HFFc6 (cell line): ENCODE measurements at regions not wholly inside any gene's neighbourhood (a gene's known extent, or its start where the extent isn't known, plus 50 kb on each side); places are given as distances from the start of the nearest gene placed in this dataset.

Experiments
- DNase-seq: peaks from one replicate; pipeline ENCODE4 v3.0.0-alpha.2; 2018
- H3K27ac Mint-ChIP-seq: 2 replicates; pipeline ENCODE4 v1.8.0; 2020; ENCODE audit warnings: mild to moderate bottlenecking, mixed read lengths
- H3K27me3 Mint-ChIP-seq: 2 replicates; pipeline ENCODE4 v1.8.0; 2021; ENCODE audit warnings: mild to moderate bottlenecking, moderate library complexity, mixed read lengths; ENCODE audit not compliant: insufficient read depth
- H3K36me3 Mint-ChIP-seq: 2 replicates; pipeline ENCODE4 v1.8.0; 2021; ENCODE audit warnings: low read depth, mixed read lengths
- H3K4me1 Mint-ChIP-seq: 2 replicates; pipeline ENCODE4 v1.8.0; 2020; ENCODE audit warnings: low read depth, mixed read lengths
- H3K4me3 Mint-ChIP-seq: 2 replicates; pipeline ENCODE4 v1.8.0; 2020; ENCODE audit warnings: mild to moderate bottlenecking, moderate library complexity, mixed read lengths
- H3K9me3 Mint-ChIP-seq: 2 replicates; pipeline ENCODE4 v1.8.0; 2020; ENCODE audit warnings: mild to moderate bottlenecking, mixed read lengths
- CTCF ChIP-seq: fragments of 200-600 bp; sonication (generic); IDR thresholded peaks from 2 replicates; pipeline ENCODE4 v1.5.0; 2021; ENCODE audit warnings: antibody characterized with exemption, mild to moderate bottlenecking

GRCh38 chr3:84893211-84893610 is 65.6 kb upstream of the CADM2 start:
- no peaks in the 10 kb centered on the region for H3K36me3 Mint-ChIP-seq
- peaks cover 44% of the 10 kb centered on the region for H3K9me3 Mint-ChIP-seq
- H3K27me3 Mint-ChIP-seq = no peaks in the 10 kb centered on the region

GRCh38 chr3:84904212-84904611 is 54.6 kb upstream of the CADM2 start:
- Mint-ChIP-seq H3K4me3 (no peak overlapping the region), H3K36me3 (no peaks in the 10 kb centered on the region), H3K27me3 (no peaks in the 10 kb centered on the region), H3K9me3 (peaks cover 49% of the 10 kb centered on the region), H3K4me1 (no peaks in the 10 kb centered on the region), H3K27ac (no peak overlapping the region)
- TF ChIP-seq CTCF = no peak
- DNase-seq = no peak

More at GRCh38 chr3:84893211-84893610, 65.6 kb upstream of the CADM2 start:
- Mint-ChIP-seq H3K27ac (no peak overlapping the region), H3K4me1 (no peaks in the 10 kb centered on the region), H3K4me3 (no peak overlapping the region)
- DNase-seq = no peak
- TF ChIP-seq CTCF = no peak

GRCh38 chr3:84904816-84905555 is 53.8 kb upstream of the CADM2 start:
- Mint-ChIP-seq H3K36me3 (no peaks in the 10 kb centered on the region), H3K9me3 (peaks cover 42% of the 10 kb centered on the region), H3K27me3 (no peaks in the 10 kb centered on the region), H3K4me1 (no peaks in the 10 kb centered on the region), H3K27ac (no peak overlapping the region), H3K4me3 (no peak overlapping the region)
- no peak for TF ChIP-seq CTCF
- no peak for DNase-seq

DNA sequence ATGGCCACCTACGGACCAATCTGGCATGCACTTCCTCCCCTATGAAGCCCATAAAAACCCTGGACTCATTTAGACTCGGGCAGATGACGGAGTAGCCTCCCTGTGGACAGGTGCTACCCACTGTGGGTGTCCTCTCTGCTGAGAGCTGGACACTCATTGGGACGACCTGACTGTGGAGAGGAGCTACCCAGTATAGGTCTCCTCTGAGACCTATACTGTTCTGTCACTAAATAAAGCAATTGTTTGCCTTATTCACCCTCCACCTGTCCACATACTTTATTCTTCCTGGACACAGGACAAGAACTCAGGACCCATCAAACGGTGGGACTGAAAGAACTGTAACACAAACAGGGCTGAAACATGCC is 53.3 kb upstream of the CADM2 start:
- no peak overlapping the region for H3K27ac Mint-ChIP-seq
- H3K9me3 Mint-ChIP-seq = peaks cover 40% of the 10 kb centered on the region
- no peak overlapping the region for H3K4me3 Mint-ChIP-seq
- H3K4me1 Mint-ChIP-seq = no peaks in the 10 kb centered on the region
- DNase-seq = no peak
- H3K27me3 Mint-ChIP-seq = no peaks in the 10 kb centered on the region
- no peaks in the 10 kb centered on the region for H3K36me3 Mint-ChIP-seq
- TF ChIP-seq CTCF = no peak

- no peak overlapping the region for H3K4me3 Mint-ChIP-seq
- no peak for DNase-seq
- no peaks in the 10 kb centered on the region for H3K36me3 Mint-ChIP-seq
- no peak overlapping the region for H3K27ac Mint-ChIP-seq
- no peaks in the 10 kb centered on the region for H3K27me3 Mint-ChIP-seq
- H3K4me1 Mint-ChIP-seq = no peaks in the 10 kb centered on the region
- no peak for TF ChIP-seq CTCF
- H3K9me3 Mint-ChIP-seq = peaks cover 39% of the 10 kb centered on the region
These were observed 52.7 kb upstream of the CADM2 start for GRCh38 chr3:84906065-84906464.
